ENCODE measurements at regions not wholly inside any gene's neighbourhood (a gene's known extent, or its start where the extent isn't known, plus 50 kb on each side); places are given as distances from the start of the nearest gene placed in this dataset.

- ChIA-PET CTCF (interaction anchor here (1.7 kb wide), 1 partner anchor 489 kb away, joined by 4 read pairs; the partner anchor contains the start of gene PLCL1), POLR2A (no interaction called here)
- Histone ChIP-seq H4K20me1 (ENCODE audit: insufficient read depth) (no peaks in the 10 kb centered on the region), H3K9me2 (no peaks in the 10 kb centered on the region), H3K9me3 (no peaks in the 10 kb centered on the region), H3K36me3 (replicated peaks in 1 of 2; ENCODE audit: control insufficient read depth in 1 of 2, insufficient read depth in 2 of 2, low read length in 1 of 2) (no peaks in the 10 kb centered on the region), H3K27ac (ENCODE audit: low read depth in 2 of 2, low read length in 1 of 2) (no peak overlapping the region), H3K79me2 (ENCODE audit: insufficient read depth) (no peaks in the 10 kb centered on the region), H3K4me2 (no peak overlapping the region), H3K27me3 (ENCODE audit: insufficient read depth) (no peaks in the 10 kb centered on the region; the same call in 1 of the 2 replicates), H3K4me1 (ENCODE audit: control insufficient read depth in 1 of 2, insufficient read depth in 2 of 2, low read depth in 1 of 2, low read length in 1 of 2) (no peaks in the 10 kb centered on the region), H3K9ac (no peak overlapping the region), H3K4me3 (ENCODE audit: low read depth in 2 of 2, low read length in 1 of 2) (no peak overlapping the region), H2AFZ (ENCODE audit: low read depth) (no peak overlapping the region), H3F3A (replicated peaks; ENCODE audit: insufficient read depth) (no peaks in the 10 kb centered on the region)
- TF ChIP-seq RCOR1 (IDR thresholded peaks at IDR 0.05; ENCODE audit: low read length) = no peak
- TF ChIP-seq TCF12 (IDR thresholded peaks at IDR 0.05) = no peak
- TF ChIP-seq FOSL2 (IDR thresholded peaks at IDR 0.05; ENCODE audit: borderline replicate concordance, low read depth) = no peak
- TF ChIP-seq YY1 (IDR thresholded peaks at IDR 0.05; ENCODE audit: low read depth) = no peak
- no peak for TF ChIP-seq NRF1 (IDR thresholded peaks at IDR 0.05; ENCODE audit: low read depth, low read length)
- TF ChIP-seq JUND (IDR thresholded peaks at IDR 0.05) = no peak
- no peak for TF ChIP-seq GABPA (IDR thresholded peaks at IDR 0.05; ENCODE audit: low read depth)
- no peak for TF ChIP-seq RFX5 (IDR thresholded peaks at IDR 0.05; ENCODE audit: low read length)
- no peak for TF ChIP-seq EP300 (IDR thresholded peaks at IDR 0.05; ENCODE audit: borderline replicate concordance in 1 of 2, low read depth in 1 of 2, low read length in 1 of 2)
- no peak for TF ChIP-seq ZBTB33 (IDR thresholded peaks at IDR 0.05; ENCODE audit: borderline replicate concordance, low read depth)
- no peak for TF ChIP-seq SMC3 (IDR thresholded peaks at IDR 0.05; ENCODE audit: low read depth, low read length)
- no peak for TF ChIP-seq GATA2 (CRISPR knock-in tag; IDR thresholded peaks at IDR 0.05)
- no peak for TF ChIP-seq PBX3 (IDR thresholded peaks at IDR 0.05)
- no peak for TF ChIP-seq USF1 (IDR thresholded peaks at IDR 0.05; ENCODE audit: borderline replicate concordance, low read depth)
- no peak for TF ChIP-seq REST (IDR thresholded peaks at IDR 0.05; ENCODE audit: low read depth, low read length)
- TF ChIP-seq NFIC (IDR thresholded peaks at IDR 0.05; ENCODE audit: borderline replicate concordance) = no peak
- 27% methylated on average over 1 of the region's 1 CpG for WGBS (ENCODE audit: low lambda C conversion rate)
- no peak for DNase-seq
Observed at GRCh38 chr2:198293281-198293680, 488.9 kb downstream of the PLCL1 start.
